ENCODE measurements at regions not wholly inside any gene's neighbourhood (a gene's known extent, or its start where the extent isn't known, plus 50 kb on each side); places are given as distances from the start of the nearest gene placed in this dataset.

- no peak for DNase-seq
Observed at GRCh38 chr17:15038656-15039055, 226.5 kb downstream of the PMP22 start.

- no peak for DNase-seq
Observed at GRCh38 chr17:15036238-15036637, 228.9 kb downstream of the PMP22 start.

- no peak for DNase-seq
Observed at GRCh38 chr17:15031975-15032374, 233.2 kb downstream of the PMP22 start.

GRCh38 chr17:15029469-15029868, 235.7 kb downstream of the PMP22 start:
- no peak for DNase-seq

GRCh38 chr17:15027853-15028252, 237.3 kb downstream of the PMP22 start:
- DNase-seq = no peak

GRCh38 chr17:15026088-15026487, 239.0 kb downstream of the PMP22 start:
- no peak for DNase-seq

- no peak for DNase-seq
Observed at GRCh38 chr17:15023589-15024336, 241.4 kb downstream of the PMP22 start.

GRCh38 chr17:15019158-15019557, 246.0 kb downstream of the PMP22 start:
- no peak for DNase-seq

- peak; percentile 61 for DNase-seq
Observed at GRCh38 chr17:15012351-15012980, 252.7 kb downstream of the PMP22 start.

GRCh38 chr17:15009087-15009486, 256.0 kb downstream of the PMP22 start:
- no peak for DNase-seq

GRCh38 chr17:15007147-15007553, 258.0 kb downstream of the PMP22 start:
- peak; percentile 65 for DNase-seq

GRCh38 chr17:15006421-15007128, 258.6 kb downstream of the PMP22 start:
- no peak for DNase-seq

GRCh38 chr17:15000661-15001060, 264.5 kb downstream of the PMP22 start:
- no peak for DNase-seq

GRCh38 chr17:14997290-14997689, 267.8 kb downstream of the PMP22 start:
- no peak for DNase-seq

GRCh38 chr17:14986127-14986526, 279.0 kb downstream of the PMP22 start:
- DNase-seq = no peak

- no peak for DNase-seq
Observed at GRCh38 chr17:14972844-14973243, 292.3 kb downstream of the PMP22 start.

- no peak for DNase-seq
Observed at GRCh38 chr17:14971054-14971453, 294.1 kb downstream of the PMP22 start.

GRCh38 chr17:14959106-14959648, 305.9 kb downstream of the PMP22 start:
- DNase-seq = no peak

GRCh38 chr17:14953405-14953804, 311.7 kb downstream of the PMP22 start:
- DNase-seq = no peak

- no peak for DNase-seq
Observed at GRCh38 chr17:14950686-14951085, 314.4 kb downstream of the PMP22 start.

- DNase-seq = no peak
Observed at GRCh38 chr17:14950216-14950615, 314.9 kb downstream of the PMP22 start.

- no peak for DNase-seq
Observed at GRCh38 chr17:14947671-14948070, 317.5 kb downstream of the PMP22 start.

- no peak for DNase-seq
Observed at GRCh38 chr17:14946481-14946880, 318.6 kb downstream of the PMP22 start.

Data from hindlimb muscle (tissue), 1 donor.